ENCODE measurements at regions not wholly inside any gene's neighbourhood (a gene's known extent, or its start where the extent isn't known, plus 50 kb on each side); places are given as distances from the start of the nearest gene placed in this dataset.

- no peak for DNase-seq (ENCODE audit: extremely low read depth, low read depth)
Measured at GRCh38 chr7:15947754-15948153, 261.3 kb upstream of the MEOX2 start.

DNA sequence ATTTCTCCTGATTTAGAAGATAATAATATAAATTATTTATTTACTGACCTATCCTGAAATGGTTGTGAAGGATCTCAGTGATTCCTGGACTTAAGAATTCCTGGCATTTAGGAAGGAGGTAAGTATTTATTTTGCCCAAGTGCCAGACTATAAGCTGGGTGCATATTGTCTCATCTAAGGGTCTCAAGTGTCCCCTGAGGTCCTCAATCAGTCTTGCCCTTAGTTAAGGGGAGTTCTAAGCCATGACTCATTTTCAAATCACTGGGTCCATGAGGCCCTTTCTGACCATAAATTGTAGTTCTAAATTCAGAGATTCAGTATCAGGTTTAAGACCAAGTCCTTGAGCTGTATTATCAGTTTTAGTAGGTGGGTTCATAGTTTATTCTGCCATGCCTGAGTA lies 251.6 kb upstream of the MEOX2 start:
- DNase-seq (ENCODE audit: extremely low read depth, low read depth), result no peak

GRCh38 chr7:15937571-15937970 lies 251.1 kb upstream of the MEOX2 start:
- no peak for DNase-seq (ENCODE audit: extremely low read depth, low read depth)

DNA sequence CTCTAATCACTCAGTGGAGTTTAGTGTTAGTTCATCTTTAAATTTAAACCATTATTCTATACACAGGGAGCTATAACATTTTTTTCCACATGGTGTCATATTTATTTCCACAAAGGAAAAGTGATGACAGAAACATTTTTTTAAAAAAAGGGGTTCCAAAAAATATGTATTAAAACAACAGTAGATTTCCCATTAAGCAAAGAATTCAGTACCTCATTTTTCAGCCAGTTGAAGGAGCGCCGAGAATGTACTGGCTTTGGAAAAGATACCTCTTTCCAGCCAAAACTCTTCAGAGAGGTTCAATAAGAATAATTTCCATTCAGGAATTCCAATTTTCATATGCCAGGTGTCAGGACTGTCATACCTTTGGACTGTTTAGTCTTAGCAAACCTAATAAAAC lies 250.5 kb upstream of the MEOX2 start:
- DNase-seq (ENCODE audit: extremely low read depth, low read depth), result no peak

GRCh38 chr7:15932318-15932717 lies 245.8 kb upstream of the MEOX2 start:
- DNase-seq (ENCODE audit: extremely low read depth, low read depth), result no peak

DNA sequence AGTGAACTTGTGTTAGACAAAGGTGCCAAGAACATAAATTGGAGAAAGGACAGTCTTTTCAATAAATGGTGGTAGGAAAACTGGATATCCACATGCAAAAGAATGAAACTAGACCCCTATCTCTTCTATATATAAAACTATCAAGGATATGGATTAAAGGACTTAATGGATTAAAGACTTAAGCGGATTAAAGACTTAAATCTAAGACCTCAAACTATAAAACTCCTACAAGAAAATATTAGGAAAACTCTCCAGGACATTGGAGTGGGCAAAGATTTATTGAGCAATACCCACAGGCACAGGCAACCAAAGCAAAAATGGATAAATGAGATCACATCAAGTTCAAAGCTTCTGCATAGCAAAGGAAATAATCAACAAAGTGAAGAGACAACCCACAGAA lies 242.9 kb upstream of the MEOX2 start:
- DNase-seq (ENCODE audit: extremely low read depth, low read depth), result no peak

DNA sequence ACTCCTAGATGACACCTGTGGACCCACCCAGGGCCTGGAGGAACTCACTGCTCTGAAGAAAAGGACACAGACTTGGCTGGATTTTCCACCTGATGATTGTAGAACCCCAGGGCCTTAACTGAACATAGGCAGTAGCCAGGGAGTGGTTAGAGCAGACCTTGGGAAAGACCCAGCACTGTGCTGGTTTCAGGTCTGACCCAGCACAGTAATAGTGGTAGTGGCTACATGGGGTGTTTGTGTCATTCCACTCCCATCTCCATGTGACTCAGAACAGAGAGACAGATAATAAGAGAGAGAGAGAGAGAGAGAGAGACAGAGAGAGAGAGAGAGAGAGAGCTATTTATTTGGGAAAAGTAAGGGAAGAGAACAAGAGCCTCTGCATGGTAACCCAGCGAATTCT lies 239.1 kb upstream of the MEOX2 start:
- no peak for DNase-seq (ENCODE audit: extremely low read depth, low read depth)

DNA sequence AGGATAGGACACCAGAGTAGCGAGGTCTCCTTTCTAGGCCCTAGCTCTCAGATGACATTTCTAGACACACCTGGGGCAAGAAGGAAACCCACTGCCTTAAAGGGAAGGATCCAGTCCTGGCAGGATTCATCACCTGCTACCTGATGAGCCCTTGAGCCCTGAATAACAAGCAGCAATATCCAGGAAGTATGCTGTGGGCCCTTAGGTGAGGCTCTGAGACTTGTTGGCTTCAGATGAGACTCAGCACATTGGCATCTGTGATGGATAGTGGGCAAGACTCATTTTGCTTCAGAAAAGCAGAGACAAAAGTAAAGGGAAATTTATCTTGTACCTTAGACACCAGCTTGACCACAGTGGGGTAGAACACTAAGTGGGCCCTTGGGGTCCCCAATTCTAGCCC lies 238.4 kb upstream of the MEOX2 start:
- no peak for DNase-seq (ENCODE audit: extremely low read depth, low read depth)

DNA sequence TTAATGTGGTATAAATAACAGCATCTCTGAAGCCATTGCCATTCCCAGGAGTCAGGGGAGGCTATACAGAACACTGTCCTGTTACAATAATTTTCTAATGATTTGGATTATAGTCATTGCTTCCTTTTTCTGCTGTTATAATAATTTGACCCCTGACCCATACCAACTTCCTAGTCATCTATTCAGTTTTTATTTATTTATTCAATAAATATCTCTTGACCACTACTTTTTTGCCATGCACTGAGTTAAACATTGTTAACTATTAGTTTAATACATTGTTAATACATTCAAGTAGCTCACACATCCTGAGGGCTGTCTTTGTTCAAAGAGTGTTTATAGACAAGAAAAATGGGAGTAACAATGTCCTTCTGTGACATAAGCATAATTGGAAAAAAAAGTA lies 235.5 kb upstream of the MEOX2 start:
- no peak for DNase-seq (ENCODE audit: extremely low read depth, low read depth)

- peak; percentile 1 for DNase-seq (ENCODE audit: extremely low read depth, low read depth)
Measured at GRCh38 chr7:15921576-15921975, 235.1 kb upstream of the MEOX2 start.

DNA sequence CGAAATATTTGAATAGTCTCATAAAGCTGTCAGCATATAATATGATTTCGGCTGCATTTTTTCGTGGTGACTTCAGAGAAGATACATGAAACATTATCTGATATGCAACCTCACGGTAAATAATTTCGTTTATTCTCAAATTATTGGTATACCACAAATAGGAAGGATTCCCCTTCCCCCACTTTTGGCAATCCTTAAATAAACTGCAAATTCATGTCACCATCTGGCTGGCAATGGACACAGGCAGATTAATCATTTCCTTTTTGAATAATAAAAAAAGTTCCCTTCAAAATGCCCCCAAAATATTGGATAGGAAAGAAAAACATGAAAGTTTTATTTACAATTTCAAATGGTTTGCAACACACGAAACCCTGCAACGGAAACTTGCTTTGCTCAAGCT lies 234.5 kb upstream of the MEOX2 start:
- no peak for DNase-seq (ENCODE audit: extremely low read depth, low read depth)

- DNase-seq (ENCODE audit: extremely low read depth, low read depth), result no peak
Measured at GRCh38 chr7:15916681-15917380, 230.3 kb upstream of the MEOX2 start.

GRCh38 chr7:15915686-15916293 lies 229.3 kb upstream of the MEOX2 start:
- DNase-seq (ENCODE audit: extremely low read depth, low read depth), result no peak

GRCh38 chr7:15914611-15915010 lies 228.1 kb upstream of the MEOX2 start:
- DNase-seq (ENCODE audit: extremely low read depth, low read depth), result no peak

GRCh38 chr7:15906436-15906835 lies 220.0 kb upstream of the MEOX2 start:
- no peak for DNase-seq (ENCODE audit: extremely low read depth, low read depth)

DNA sequence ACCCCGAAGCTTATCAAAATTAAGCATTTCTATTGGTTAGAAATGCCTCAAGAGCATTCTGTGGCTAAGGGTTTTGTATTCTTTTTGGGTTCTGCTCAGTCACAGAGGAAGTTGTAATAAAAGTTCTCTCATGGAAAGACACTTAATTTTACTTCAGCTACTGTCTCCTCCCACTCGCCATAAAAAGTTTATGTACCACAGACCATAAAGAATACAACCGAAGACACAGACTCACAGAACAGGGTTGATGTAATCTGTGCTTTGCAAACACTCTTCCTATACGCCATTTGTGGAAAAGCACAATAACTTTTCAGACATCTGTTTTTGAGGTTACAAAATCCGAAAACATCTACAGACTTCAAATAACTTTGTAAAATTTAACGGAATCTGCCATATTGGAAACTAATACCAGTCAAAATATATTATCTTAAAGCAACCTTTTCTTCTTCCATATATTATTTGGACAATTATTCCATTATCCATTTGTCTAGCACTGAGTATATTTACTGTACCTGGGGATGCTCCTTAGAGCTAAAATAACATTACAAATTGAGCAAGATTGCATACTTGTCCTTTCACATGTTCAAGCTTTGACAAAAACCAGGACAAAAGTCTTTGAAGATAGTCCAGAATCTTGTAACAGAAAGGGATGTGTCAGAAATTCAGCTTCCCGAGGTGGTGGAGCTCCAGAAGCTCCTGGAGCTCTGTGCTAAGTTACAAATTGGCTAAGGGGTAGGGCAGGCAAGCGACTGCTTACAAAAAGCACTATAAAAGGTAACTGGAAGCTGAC lies 219.0 kb upstream of the MEOX2 start:
- no peak for DNase-seq (ENCODE audit: extremely low read depth, low read depth)

DNA sequence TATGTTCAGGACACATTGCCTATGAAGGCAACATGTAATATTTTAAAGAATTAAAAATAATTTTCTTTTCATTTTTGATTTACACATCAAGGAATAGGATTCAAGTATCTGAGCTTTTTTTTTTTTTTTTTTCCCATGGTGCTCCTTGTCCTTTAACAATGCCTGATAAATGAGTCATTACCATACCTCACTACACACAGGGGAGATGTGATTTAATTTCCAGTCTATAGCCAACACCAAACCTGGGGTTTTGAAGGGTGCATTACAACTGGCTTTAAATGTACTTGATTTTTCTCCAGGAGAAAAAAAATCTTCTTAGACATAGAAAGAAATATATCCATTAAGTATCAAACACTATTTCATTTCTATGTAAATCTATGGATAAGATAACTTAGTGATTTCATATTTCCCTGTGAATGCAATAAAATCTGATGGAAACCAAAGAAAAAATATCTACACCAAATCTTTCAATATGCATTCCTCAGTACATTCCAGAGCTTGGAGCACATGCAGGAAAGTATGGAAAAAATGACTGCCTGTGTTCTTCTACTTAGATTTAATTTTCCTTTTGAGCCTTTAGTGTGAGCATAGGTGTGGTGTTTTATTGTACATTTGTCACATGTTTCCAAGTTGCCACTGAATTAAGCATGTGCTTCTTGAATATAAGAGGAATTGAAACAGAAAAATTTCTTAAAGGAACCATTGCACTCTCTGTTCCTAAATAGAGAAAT lies 204.8 kb upstream of the MEOX2 start:
- DNase-seq (ENCODE audit: extremely low read depth, low read depth), result no peak

DNA sequence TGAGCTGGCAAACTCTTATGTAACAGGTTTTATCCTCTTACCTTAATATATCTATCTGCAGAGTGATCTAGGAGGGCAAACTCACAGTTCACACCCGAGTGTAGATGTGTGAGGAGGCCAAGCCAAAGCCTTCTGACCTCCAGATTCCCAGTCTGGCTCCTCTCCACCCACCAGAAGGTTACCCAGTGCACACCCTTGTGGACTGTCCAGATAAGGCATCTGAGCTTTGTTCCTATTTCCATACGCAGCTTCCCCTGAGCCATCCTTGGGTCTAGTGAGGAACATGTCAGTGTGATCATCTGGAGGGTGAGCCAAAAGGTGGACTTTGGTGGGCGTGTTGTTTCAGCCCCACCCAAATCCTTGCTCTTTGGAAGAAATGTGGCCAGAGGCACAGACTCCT lies 203.0 kb upstream of the MEOX2 start:
- peak; percentile 17 for DNase-seq (ENCODE audit: extremely low read depth, low read depth)

- no peak for DNase-seq (ENCODE audit: extremely low read depth, low read depth)
Measured at GRCh38 chr7:15888090-15888489, 201.6 kb upstream of the MEOX2 start.

DNA sequence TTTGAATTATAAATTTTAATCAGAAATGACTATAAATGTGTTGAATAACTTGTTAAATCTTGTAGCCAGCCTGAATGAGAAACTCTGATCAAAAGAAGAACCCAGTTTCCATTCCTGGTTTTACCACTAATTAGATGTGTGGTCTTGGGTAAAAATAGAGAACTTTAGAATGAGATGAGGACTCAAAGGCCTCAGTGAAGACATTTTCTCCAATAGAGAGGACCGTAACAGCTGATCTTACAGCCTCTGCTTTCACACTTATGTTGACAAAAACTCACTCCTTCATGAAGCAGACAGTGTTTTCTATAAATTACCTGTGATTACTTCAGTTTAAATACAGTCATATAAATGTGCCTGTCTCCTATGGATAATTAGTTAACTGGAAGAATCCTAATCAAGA lies 200.1 kb upstream of the MEOX2 start:
- DNase-seq (ENCODE audit: extremely low read depth, low read depth), result no peak

- no peak for DNase-seq (ENCODE audit: extremely low read depth, low read depth)
Measured at GRCh38 chr7:15885678-15886077, 199.2 kb upstream of the MEOX2 start.

Measured in NCI-H460 (cell line).